ENCODE measurements at regions not wholly inside any gene's neighbourhood (a gene's known extent, or its start where the extent isn't known, plus 50 kb on each side); places are given as distances from the start of the nearest gene placed in this dataset.

GRCh38 chr22:49705216-49705971, 122.3 kb downstream of the BRD1 start:
- no peak for DNase-seq (ENCODE audit: low read depth)
- no peak overlapping the region for H3K4me3 ChIP-seq (ENCODE audit: control insufficient read depth, low read depth, low read length)
- TF ChIP-seq CTCF (IDR thresholded peaks at IDR 0.05; ENCODE audit: control insufficient read depth, insufficient read depth, low read depth, low read length, missing control alignments) = no peak

GRCh38 chr22:49704345-49705215, 123.1 kb downstream of the BRD1 start:
- no peak for DNase-seq (ENCODE audit: low read depth)

GRCh38 chr22:49703990-49704344, 123.7 kb downstream of the BRD1 start:
- no peak for TF ChIP-seq CTCF (IDR thresholded peaks at IDR 0.05; ENCODE audit: control insufficient read depth, insufficient read depth, low read depth, low read length, missing control alignments)
- H3K4me3 ChIP-seq (ENCODE audit: control insufficient read depth, low read depth, low read length) = no peak overlapping the region
- no peak for DNase-seq (ENCODE audit: low read depth)

More at GRCh38 chr22:49704345-49705215, 123.1 kb downstream of the BRD1 start:
- no peak for TF ChIP-seq CTCF (IDR thresholded peaks at IDR 0.05; ENCODE audit: control insufficient read depth, insufficient read depth, low read depth, low read length, missing control alignments)
- H3K4me3 ChIP-seq (ENCODE audit: control insufficient read depth, low read depth, low read length) = no peak overlapping the region

- H3K4me3 ChIP-seq (ENCODE audit: control insufficient read depth, low read depth, low read length) = no peak overlapping the region
- DNase-seq (ENCODE audit: low read depth) = no peak
- no peak for TF ChIP-seq CTCF (IDR thresholded peaks at IDR 0.05; ENCODE audit: control insufficient read depth, insufficient read depth, low read depth, low read length, missing control alignments)
Measured at GRCh38 chr22:49703505-49703904, 124.2 kb downstream of the BRD1 start.

- TF ChIP-seq CTCF (IDR thresholded peaks at IDR 0.05; ENCODE audit: control insufficient read depth, insufficient read depth, low read depth, low read length, missing control alignments) = no peak
- DNase-seq (ENCODE audit: low read depth) = no peak
- H3K4me3 ChIP-seq (ENCODE audit: control insufficient read depth, low read depth, low read length) = no peak overlapping the region
Measured at GRCh38 chr22:49702068-49702397, 125.6 kb downstream of the BRD1 start.

GRCh38 chr22:49701380-49702067, 126.1 kb downstream of the BRD1 start:
- H3K4me3 ChIP-seq (ENCODE audit: control insufficient read depth, low read depth, low read length) = no peak overlapping the region
- TF ChIP-seq CTCF (IDR thresholded peaks at IDR 0.05; ENCODE audit: control insufficient read depth, insufficient read depth, low read depth, low read length, missing control alignments) = peak; percentile 17
- DNase-seq (ENCODE audit: low read depth) = no peak

All from AG09309 (cell line).